ENCODE measurements at regions not wholly inside any gene's neighbourhood (a gene's known extent, or its start where the extent isn't known, plus 50 kb on each side); places are given as distances from the start of the nearest gene placed in this dataset.
A peak's percentile ranks its signal among the peaks of the same experiment; 100 is the strongest.

DNA sequence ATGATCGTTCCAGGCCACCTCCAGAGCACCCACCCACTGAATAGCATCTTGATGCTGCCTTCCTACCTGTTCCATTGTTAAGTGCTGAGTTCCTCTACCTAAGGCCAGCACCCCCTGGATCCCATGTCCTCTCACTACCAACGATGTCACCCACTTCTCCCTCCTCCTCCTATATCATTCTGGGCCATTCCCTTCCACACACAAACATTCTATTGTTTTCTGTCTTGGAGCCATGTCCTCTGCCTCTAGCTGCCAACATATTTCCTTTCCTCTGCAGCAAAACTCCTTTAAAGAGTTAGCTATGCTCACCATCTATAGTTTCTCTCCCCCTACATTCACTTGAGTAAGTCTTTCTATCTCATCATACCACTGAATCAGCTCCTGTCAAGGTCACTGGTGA is 64.0 kb upstream of the ACKR3 start:
- no peaks in the 10 kb centered on the region for H3K36me3 Mint-ChIP-seq
- no peaks in the 10 kb centered on the region for H3K9me3 Mint-ChIP-seq
- DNase-seq (ENCODE audit: low spot score in 2 of 2) (no peak), ATAC-seq (no peak)
- no peak overlapping the region for H3K4me3 Mint-ChIP-seq
- H3K27ac Mint-ChIP-seq: no peak overlapping the region
- peaks cover 5% of the 10 kb centered on the region for H3K4me1 Mint-ChIP-seq

DNA sequence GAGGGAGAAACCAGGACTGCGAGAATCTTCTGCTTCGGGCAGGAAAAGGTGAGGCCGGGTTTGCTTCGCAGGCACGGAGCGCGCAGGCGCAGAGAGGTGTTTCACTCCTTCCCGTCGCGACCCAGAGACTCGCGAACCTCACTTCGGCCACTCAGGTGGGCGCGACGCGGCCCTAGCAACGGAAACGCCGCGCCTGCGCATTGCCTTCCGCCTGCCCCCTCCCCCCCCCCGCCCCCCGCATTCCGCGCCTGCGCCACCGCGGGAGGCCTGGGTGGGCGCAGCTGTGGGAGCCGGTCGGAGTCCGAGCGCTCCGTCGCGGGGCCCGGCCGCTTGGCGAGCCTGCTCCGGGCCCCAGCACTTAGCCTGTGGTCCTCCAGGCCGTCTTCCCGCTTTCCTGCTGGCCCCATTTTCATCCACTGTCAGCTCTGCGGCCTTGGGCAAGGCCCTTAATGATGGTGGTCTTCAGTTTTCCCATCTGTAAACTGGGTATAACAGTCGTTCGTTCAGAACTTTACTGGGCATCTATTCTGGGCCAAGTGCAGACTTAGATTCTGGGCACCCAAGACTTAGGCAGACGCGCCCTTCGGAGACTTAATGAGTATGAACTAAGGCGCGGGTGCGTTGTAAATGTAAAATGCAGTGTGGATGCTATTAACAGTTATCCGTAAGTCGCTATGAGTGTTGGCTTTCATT is 62.1 kb upstream of the ACKR3 start:
- no peak overlapping the region for H3K27ac Mint-ChIP-seq
- H3K9me3 Mint-ChIP-seq: no peaks in the 10 kb centered on the region
- DNase-seq (ENCODE audit: low spot score in 2 of 2) (peak; percentile 29 to 64), ATAC-seq (peak; percentile 71)
- peaks cover 5% of the 10 kb centered on the region for H3K4me1 Mint-ChIP-seq
- H3K36me3 Mint-ChIP-seq: no peaks in the 10 kb centered on the region
- peak overlapping the region; percentile 66 for H3K4me3 Mint-ChIP-seq

DNA sequence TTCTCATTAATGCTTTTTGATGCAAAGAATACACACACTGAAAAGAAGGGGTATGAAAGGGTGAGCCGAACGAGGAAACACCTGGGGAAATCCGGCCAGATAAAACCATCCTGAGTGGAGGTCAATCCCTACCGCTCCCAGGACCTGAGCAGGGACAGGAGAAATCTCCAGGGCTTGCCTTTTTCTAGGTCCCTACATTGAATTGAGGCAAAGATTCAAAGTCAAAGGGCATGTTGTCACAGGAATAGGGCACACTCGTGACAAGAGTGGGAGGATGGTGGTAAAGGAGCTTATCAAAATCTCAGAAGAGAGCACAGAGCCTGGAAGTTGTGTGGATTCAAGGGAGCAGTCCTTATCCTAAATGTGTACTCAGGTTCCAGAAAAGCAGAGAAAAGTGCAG is 61.2 kb upstream of the ACKR3 start:
- ATAC-seq: no peak
- peak in 1 of 2 donors; percentile 40 for DNase-seq (ENCODE audit: low spot score in 2 of 2)
- H3K9me3 Mint-ChIP-seq: no peaks in the 10 kb centered on the region
- H3K4me3 Mint-ChIP-seq: no peak overlapping the region
- no peak overlapping the region for H3K27ac Mint-ChIP-seq
- peaks cover 5% of the 10 kb centered on the region for H3K4me1 Mint-ChIP-seq
- H3K36me3 Mint-ChIP-seq: no peaks in the 10 kb centered on the region

DNA sequence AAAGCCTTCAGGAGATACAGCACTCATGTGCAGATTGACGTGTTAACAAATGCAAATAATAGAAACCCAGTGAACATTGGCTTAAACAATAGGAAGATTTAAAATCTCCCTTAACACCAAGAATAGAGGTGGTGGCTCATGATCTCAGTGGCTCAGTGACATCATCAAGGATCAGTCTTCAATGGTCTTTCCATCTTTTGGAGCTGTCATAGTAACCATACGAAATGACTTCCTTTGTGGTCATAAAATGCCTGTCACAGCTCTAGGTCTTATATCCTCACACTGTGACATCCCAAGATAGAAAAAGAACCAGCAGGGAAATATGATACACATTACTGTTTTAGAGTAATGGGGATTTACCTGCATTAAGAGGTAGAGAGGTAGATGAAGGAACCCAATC is 59.6 kb upstream of the ACKR3 start:
- peaks cover 5% of the 10 kb centered on the region for H3K4me1 Mint-ChIP-seq
- ATAC-seq: peak; percentile 35
- no peak overlapping the region for H3K4me3 Mint-ChIP-seq
- DNase-seq (ENCODE audit: low spot score in 2 of 2): no peak
- H3K36me3 Mint-ChIP-seq: no peaks in the 10 kb centered on the region
- no peaks in the 10 kb centered on the region for H3K9me3 Mint-ChIP-seq
- no peak overlapping the region for H3K27ac Mint-ChIP-seq

DNA sequence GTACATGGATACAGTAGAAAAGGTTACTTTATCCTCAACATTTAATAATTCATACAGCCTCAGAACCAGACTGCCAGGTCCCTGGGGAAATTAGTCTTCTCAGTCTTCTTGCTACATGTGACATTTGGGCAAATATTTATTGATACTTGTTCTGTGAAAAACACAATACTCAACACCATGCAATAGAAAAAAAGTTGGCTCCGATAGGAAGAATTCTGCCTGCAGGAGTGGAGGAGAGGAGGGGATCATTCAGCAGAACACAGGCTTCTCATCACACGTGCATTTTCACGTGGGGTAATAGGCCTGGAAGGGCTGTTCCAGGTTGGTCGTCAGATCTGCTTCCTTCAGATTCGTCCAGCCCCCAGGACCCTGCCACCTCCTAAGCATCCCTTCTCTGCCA is 58.4 kb upstream of the ACKR3 start:
- DNase-seq (ENCODE audit: low spot score in 2 of 2) (no peak), ATAC-seq (no peak)
- H3K27ac Mint-ChIP-seq: no peak overlapping the region
- H3K36me3 Mint-ChIP-seq: no peaks in the 10 kb centered on the region
- H3K4me1 Mint-ChIP-seq: peaks cover 5% of the 10 kb centered on the region
- no peak overlapping the region for H3K4me3 Mint-ChIP-seq
- no peaks in the 10 kb centered on the region for H3K9me3 Mint-ChIP-seq

DNA sequence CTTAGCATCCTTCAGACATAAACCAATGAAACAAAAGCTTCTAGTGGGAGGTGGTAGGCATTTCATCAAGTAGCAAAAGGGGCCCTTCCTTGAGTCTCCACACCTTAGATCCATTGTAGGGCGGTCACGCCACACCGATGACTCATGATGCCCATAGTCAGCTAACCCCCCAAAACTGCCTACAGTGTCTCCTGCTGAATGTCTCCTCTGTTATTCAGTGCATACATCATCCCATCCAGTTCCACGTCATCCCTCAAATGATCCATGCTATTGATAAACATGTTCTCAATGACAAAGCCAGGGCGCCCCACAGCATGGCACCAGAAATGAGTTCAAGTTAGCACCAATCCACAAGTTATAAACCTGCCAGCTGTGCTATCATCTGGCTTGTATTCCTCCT is 57.4 kb upstream of the ACKR3 start:
- DNase-seq (ENCODE audit: low spot score in 2 of 2) (no peak), ATAC-seq (no peak)
- no peak overlapping the region for H3K27ac Mint-ChIP-seq
- no peaks in the 10 kb centered on the region for H3K36me3 Mint-ChIP-seq
- no peaks in the 10 kb centered on the region for H3K9me3 Mint-ChIP-seq
- H3K4me1 Mint-ChIP-seq: peaks cover 5% of the 10 kb centered on the region
- H3K4me3 Mint-ChIP-seq: no peak overlapping the region

DNA sequence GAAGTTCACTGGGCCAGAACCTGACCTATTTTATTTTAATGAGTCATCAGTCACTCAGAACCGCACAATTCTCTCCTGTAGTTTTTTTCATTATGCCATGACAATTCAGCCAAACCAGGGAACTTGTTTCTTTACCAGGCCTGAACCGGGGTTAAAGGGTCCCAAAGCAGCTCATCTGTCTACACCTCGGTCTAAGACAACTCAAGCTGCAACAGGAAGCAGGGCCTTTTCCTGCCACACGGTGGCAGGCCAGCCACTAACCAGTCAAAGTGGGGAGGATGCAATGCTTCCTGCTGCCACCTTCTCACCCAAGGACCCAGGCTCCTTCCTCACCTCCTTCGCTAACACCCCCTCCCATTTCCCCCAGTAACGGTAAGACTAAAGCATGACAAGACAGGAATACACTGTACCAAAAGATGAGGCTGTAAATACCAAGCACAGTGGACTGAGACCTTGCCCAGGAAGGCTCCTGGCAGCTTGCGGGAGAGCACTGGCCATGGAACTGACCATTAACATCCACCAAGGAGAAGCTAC is 56.7 kb upstream of the ACKR3 start:
- Mint-ChIP-seq H3K9me3 (no peaks in the 10 kb centered on the region), H3K4me1 (peaks cover 5% of the 10 kb centered on the region), H3K27ac (no peak overlapping the region), H3K36me3 (no peaks in the 10 kb centered on the region), H3K4me3 (no peak overlapping the region)
- DNase-seq (ENCODE audit: low spot score in 2 of 2) (peak; percentile 47 to 75), ATAC-seq (peak; percentile 96)

DNA sequence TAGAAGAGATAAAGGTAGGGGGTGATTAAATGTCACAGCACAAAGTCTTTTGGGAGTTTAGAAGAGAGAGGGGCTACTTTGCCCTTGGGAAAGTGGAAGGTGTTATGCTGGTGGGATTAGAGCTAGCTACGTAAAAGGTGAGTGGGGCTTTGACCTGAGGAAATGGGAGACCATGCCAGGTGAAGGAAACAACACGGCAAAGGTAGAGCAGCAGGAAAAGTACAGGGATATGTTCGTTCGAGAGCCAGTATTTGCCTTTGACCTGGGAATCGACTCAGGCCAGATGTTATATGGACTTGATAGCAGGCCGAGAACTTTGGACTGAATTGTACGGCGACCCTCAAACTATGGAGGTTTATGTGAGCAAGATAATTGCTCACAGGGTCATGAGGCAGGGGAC is 55.7 kb upstream of the ACKR3 start:
- Mint-ChIP-seq H3K4me3 (no peak overlapping the region), H3K27ac (no peak overlapping the region), H3K36me3 (no peaks in the 10 kb centered on the region), H3K4me1 (peaks cover 5% of the 10 kb centered on the region), H3K9me3 (no peaks in the 10 kb centered on the region)
- DNase-seq (ENCODE audit: low spot score in 2 of 2): no peak
- no peak for ATAC-seq

DNA sequence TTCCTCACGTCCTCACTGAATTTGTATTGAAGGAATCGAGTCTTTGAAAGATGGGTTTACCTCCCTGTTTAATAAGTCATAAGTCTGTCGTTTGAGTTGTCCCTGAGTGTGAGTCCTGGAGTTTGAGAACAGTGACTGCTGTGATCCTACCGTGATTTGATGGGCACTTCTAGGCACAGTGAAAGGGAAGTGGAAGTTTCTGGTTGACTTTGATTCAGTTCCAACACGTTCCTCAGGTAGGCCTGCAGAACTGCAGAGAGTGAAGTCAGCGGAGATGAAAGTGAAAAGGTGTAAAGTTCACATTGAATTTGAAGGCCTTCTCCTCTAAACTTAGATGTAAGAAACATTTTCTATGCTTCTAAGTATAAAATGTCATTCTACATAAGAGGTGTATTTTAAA is 52.9 kb upstream of the ACKR3 start:
- H3K27ac Mint-ChIP-seq: no peak overlapping the region
- no peak for ATAC-seq
- H3K4me3 Mint-ChIP-seq: no peak overlapping the region
- DNase-seq (ENCODE audit: low spot score in 2 of 2): no peak
- no peaks in the 10 kb centered on the region for H3K36me3 Mint-ChIP-seq
- no peaks in the 10 kb centered on the region for H3K9me3 Mint-ChIP-seq
- H3K4me1 Mint-ChIP-seq: no peaks in the 10 kb centered on the region

DNA sequence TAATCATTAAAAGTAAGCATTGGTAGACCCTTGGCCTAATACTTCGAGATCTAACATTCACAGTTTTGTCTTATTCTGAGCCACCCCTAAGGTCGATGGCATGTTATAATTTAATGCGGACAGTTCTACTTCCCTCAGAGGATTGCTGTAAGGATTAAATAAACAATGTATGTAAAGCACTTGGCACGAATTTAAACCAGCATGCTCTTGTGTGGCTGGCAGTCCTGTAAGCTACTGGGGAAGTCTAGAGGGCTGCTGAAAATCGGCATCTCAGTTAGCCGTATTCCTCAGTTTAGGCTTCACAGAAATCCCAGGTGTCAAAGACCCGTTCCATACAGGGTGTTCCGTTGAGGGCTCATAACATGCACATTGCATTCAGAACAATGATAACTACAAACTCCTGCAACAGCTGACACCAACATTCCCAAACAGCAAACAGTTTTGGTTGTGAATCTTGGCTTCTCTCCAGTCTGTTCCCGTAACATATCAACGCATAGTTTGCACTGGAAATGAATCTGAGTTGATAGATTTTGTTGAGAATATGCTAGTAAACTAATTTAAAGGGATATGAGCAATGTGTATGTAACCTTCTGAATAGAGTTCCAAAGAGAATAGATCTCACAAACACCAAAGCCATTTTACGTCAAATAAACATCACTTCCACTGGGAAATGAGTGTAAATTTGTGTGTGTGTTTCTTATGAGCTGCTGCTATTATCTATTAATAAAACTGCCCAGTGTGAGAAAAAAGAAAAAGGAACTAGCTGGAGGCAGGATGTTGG is 52.2 kb upstream of the ACKR3 start:
- Mint-ChIP-seq H3K9me3 (no peaks in the 10 kb centered on the region), H3K36me3 (no peaks in the 10 kb centered on the region)
- no peak for DNase-seq (ENCODE audit: low spot score in 2 of 2)

More for the DNA sequence above, 52.2 kb upstream of the ACKR3 start:
- Mint-ChIP-seq H3K4me3 (no peak overlapping the region), H3K4me1 (no peaks in the 10 kb centered on the region), H3K27ac (no peak overlapping the region)
- no peak for ATAC-seq

Measured in stimulated activated effector memory CD8-positive, alpha-beta T cell treated with anti-CD3 and anti-CD28 coated beads, Interleukin-12 subunit alpha, Interleukin-12 subunit beta, amount 100 ng/mL, for 72 hours (primary cell).